ENCODE measurements at regions not wholly inside any gene's neighbourhood (a gene's known extent, or its start where the extent isn't known, plus 50 kb on each side); places are given as distances from the start of the nearest gene placed in this dataset.
"Not testable (repeated sequence)": the region's sequence is repeated elsewhere in the genome, so short reads cannot be mapped to it uniquely, and the experiment has no call there.

DNA sequence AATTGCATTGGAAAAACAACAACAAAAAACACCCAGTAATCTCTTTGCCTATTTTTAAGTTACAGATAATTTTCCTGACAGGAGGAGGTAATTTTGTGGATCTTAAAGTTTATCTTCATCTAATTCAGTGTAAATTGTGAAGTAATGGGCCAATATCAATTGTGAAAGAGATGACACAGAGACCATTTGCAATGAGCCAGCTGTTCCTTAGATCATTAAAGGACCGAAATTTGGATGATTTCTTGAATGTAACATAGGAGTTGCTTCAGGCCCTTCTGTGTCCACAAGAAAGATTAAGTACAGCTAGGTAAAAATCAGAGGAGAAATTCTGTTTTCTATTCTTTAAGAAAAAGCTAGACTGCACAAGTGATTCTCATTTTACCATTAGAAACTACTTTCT, 718.5 kb upstream of the ANO3 start:
- no peak for DNase-seq (ENCODE audit: low spot score)

DNA sequence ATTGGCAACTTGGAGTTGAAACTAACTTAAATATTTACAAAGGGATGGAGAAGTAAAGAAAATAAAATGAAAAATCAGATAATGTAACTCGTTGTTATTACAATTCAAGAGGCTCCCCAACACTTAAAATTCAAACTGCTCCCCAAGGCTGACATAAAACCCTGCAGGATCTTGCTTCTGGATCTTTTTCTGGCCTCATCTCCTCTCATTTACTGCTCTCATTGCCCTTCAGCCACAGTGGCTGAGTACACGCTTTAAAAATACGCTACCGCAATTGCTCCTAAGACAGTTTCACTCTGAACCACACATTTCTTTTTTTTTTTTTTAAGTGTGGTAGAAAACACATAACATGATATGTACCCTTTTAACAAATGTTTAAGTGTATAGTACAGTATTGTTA, 718.1 kb upstream of the ANO3 start:
- no peak for DNase-seq (ENCODE audit: low spot score)

DNA sequence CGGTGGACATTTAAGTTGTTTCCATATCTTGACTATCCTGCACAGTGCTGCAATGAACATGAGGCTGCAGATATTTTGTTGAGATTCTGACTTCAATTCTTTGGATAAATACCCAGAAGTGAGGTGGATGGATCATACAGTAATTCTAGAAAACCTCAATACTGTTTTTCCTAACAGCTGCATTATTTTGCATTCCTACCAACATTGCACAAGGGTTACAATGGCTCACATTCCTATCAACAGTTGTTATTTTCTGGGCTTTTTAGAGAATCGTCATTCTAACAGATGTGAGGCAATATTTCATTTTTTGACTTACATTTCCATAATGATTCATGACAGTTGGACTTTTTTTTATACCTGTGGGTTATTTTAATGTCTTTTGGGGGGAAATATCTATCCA, 716.9 kb upstream of the ANO3 start:
- no peak for DNase-seq (ENCODE audit: low spot score)

DNA sequence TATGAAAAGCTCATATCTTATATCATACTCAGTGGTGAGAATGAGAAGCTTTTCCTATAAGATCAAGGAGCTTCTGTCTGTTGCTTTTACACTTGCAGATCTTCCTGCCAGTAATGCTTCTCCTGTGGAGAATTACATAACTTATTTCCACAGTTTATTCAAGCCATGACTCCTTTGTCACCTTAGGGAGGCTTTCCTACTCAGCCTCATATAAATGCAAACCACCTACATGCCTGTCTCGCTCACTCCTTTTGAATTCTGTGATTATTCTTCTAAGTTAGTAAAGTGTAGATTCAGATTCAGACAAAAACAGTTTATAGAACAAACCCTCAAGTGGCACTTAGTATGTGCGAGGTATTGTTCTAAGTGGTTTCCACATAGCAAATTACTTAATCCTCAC, 716.1 kb upstream of the ANO3 start:
- DNase-seq (ENCODE audit: low spot score), result no peak

DNA sequence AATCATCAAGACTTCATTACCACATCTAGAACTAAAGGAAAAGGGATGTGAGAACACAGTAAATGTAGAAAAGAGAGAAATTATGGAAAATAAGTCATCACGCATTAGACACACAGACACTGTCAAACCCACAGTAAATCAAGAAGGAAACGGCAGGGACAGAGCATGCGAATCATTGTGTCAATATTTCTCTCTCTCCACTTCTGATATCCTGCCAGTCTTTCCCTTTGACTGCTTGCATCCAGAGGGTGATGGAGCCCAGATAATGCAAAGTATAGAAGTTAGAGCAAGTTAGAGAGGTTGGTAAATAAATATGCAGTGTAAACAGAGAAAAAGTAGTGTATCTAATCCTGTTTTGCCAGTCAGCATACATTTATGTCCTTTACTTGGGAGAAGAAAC, 706.8 kb upstream of the ANO3 start:
- no peak for DNase-seq (ENCODE audit: low spot score)

DNA sequence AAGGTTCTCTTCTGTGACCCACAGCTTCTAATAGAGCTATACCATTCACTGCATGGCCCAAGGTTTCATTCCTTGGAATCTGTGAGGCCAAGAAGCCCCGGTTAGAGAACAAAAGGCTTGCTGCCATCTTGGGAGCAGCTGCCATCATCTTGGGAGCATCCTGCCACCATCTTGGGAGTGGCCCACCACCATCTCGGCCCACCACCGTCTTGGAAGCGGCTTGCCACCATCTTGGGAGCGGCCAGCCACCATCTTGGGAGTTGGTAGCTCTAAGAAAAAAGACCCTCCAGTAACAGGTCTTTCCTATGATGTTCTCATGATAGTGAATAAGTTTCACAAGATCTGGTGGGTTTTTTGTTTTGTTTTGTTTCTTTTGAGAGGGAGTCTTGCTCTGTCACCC, 703.9 kb upstream of the ANO3 start:
- DNase-seq (ENCODE audit: low spot score), result no peak

DNA sequence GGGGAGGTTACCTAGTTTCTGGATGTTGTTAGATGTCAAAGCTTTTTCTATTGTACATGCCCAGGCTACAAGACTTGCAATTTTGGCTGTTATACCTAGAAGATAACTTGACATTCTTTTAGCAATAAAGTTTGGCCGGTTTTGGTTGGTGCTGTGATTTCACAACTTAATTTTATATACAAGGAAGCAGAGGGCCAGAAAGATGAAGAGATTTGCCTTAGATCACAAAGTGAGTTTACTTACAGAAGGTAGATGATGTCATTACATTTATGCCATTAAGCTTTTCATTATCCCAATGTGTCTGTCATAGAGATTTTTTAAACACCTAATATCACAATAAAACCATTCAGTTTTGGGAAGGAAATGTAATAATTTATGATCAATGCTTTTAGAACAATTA, 698.7 kb upstream of the ANO3 start:
- no peak for DNase-seq (ENCODE audit: low spot score)

DNA sequence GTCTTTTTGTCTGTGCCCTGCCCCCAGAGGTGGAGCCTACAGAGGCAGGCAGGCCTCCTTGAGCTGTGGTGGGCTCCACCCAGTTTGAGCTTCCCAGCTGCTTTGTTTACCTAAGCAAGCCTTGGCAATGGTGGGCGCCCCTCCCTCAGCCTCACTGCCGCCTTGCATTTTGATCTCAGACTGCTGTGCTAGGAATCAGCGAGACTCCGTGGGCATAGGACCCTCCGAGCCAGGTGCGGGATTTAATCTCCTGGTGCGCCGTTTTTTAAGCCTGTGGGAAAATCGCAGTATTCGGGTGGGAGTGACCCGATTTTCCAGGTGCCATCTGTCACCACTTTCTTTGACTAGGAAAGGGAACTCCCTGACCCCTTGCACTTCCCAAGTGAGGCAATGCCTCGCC, 682.7 kb upstream of the ANO3 start:
- DNase-seq (ENCODE audit: low spot score), result not testable (repeated sequence)

DNA sequence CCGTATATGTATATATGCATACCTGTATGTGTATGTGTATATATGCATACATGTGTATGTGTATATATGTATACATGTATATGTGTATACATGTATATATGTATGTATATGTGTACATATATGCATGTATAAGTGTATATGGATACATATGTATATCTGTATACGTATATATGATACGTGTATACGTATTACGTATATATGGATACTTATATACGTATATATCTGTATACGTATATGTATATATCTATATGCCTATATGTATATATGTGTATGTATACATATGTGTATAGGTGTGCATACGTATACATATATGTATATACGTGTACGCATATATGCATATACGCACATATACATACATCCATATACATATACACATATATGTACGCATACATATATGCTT, 681.6 kb upstream of the ANO3 start:
- no peak for DNase-seq (ENCODE audit: low spot score)

DNA sequence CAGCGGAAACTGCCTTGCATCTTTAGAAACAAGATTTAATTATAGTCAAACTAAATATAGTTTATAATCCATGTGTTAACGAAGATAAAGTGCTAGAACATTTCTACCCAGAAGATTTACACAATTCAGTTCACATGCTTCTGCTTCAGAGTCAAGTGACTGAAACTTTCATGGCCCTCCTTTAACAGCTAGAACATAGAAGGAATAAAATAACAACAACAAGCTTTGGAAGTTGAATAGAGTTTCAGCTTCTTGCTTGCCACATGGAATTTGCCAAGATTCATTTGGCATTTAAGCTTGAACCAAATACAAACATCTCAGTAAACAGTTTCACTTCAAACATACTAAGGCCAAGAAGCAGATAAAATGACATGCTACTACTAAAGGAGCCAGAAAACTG, 676.3 kb upstream of the ANO3 start:
- no peak for DNase-seq (ENCODE audit: low spot score)

DNA sequence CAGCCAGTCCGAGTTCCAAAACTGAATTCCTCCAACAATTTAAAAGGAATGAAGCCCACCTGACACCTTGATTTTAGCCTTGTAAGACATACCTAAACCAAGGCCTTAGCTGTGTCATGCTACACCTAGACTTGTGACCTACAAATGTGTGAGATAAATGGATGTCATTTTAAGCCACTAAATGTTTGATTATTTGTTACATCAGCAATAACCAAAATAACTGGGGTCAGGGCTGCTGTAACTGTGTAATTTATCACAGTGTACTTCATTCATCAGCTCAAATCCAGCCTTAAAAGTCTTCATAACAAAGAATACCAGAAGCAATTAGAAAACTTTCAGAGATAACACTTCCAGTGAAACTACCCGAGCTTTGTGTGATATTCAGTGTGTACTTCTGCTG, 673.0 kb upstream of the ANO3 start:
- no peak for DNase-seq (ENCODE audit: low spot score)

DNA sequence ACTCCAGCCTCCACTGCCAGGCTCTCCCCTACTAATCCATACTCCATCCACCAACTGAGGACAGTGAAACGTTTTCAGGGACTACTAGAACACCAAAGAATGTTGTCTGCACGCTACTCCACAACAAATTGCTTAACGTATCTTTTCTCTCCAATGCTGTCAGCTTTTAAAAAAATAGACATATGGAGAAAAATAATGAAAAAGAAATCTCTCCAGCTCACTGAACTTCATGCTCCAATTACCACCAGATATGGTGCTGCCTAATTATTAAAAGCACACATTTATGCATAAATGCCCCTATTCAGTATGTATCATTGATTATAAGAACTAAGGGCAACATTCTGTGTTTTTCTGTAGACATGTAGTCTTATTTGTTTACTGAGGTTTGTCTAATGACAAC, 672.2 kb upstream of the ANO3 start:
- DNase-seq (ENCODE audit: low spot score), result no peak

DNA sequence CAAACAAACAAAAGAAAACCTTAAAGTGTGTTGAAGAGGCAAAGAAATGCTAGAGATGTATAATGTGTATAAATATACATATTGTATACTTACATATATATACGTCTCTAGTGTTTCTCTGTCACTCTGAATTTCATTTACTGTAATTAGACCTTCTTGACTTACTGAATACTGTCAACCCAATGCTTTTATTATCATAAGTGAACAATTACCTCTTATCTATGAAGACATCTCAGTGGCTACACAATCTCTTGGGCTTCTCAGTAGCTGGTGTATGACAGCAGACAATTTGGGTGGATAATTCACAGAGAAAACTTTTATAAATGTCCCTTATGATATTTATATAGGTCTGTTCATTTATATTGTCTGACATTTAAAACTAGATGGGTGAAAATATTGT, 664.1 kb upstream of the ANO3 start:
- no peak for DNase-seq (ENCODE audit: low spot score)

DNA sequence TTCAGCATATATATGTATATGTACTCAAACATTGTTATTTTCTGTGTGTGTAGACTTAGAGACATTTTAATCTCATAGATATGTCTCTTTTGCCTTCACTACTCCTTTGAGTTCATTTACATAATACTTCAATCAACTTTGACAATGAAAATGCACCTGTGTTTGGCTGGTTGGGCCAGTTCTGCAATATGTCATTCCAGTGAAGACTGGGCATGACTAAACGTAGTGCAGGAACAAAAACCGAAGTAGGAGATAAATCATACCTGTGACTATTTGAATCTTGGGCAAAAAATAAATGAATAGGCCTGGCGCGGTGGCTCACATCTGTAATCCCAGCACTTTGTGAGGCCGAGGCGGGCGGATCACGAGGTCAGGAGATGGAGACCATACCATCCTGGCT, 640.0 kb upstream of the ANO3 start:
- DNase-seq (ENCODE audit: low spot score), result no peak

DNA sequence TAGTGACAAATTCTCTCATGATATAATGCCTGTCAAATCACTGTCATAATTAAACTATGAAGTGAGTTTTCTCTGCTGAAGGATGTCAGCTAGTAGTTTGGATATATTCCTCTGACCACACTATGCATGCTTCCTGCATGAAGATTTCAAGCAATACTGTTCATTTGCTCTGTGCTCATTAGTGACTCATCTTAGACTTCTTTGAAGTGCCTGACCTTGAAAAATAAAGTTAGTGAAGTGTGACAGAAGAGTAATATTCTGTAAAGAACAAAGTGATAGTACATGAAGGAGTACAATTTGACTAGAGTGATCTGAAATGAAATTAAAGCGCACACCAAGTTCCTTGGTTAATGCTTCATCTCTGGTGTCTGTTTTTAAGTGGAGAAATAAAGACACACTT, 629.5 kb upstream of the ANO3 start:
- DNase-seq (ENCODE audit: low spot score), result no peak

DNA sequence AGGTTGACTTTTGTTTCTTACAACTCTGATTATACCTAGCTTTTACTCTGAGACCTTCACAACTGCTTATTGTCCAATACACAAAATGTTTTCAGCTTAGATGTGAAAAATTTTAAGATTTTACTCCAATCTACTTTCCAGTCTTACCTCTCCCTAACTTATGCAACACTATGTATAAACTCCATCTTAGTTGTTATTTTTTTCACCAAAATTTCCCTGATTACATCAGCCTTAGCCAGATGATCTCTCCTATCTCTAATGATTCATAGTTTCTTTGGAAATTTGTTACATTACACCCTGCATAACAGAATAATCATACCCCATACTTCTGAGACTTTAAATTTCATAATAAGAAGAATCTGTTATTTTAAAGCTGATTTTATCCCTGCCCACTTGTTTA, 621.0 kb upstream of the ANO3 start:
- DNase-seq (ENCODE audit: low spot score), result no peak

DNA sequence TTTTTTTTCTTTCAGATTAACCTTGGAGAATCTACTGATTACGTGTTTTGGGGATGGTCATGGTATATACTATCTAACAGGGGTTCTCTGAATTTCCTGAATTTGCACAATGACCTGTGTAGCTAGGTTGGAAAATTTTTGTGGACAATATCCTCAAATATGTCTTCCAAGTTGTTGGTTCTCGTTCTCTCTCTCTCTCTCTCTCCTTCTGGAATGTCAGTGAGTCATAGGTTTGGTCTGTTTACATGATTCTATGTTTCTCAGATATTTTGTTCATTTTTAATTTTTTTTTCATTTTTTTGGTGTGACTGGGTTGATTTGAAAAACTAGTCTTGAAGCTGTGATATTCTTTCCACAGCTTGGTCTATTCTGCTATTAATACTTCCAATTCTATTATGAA, 604.0 kb upstream of the ANO3 start:
- DNase-seq (ENCODE audit: low spot score), result no peak

DNA sequence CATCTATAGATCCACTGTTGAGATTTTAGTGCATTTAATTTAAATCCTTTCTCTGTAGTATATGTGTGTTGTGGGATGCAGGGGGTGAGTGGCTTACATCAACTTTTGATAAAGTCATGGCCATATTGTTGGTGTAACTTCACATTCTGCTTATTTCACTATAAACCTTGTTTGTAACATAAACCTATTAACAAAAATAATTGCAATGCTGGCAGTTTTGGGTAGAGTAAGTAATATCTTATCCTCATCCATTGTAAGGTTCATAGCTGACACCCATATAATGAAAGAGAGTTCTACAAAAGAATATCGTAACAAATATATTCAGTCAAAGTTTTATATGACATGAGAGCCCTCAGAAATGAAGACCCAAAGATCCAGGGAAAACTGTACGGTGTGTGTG, 601.7 kb upstream of the ANO3 start:
- no peak for DNase-seq (ENCODE audit: low spot score)

DNA sequence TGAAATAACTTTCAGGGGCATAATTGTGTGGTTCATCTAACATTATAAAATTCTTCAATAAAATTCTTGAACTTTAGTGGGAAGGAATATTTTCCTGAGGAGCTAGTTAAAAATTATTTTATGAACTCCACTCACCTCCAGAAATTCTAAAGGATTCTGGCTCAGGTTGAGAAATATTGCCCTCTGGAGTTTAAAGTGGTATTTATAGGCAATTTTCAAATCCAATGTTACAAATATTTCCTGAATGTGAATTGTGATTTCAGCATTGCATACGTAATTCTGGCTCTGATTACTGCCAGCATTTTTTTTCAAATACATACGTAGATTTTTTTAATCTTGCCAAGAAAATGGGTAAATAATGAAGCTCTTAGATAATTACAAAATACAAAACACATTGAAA, 598.2 kb upstream of the ANO3 start:
- DNase-seq (ENCODE audit: low spot score), result no peak

DNA sequence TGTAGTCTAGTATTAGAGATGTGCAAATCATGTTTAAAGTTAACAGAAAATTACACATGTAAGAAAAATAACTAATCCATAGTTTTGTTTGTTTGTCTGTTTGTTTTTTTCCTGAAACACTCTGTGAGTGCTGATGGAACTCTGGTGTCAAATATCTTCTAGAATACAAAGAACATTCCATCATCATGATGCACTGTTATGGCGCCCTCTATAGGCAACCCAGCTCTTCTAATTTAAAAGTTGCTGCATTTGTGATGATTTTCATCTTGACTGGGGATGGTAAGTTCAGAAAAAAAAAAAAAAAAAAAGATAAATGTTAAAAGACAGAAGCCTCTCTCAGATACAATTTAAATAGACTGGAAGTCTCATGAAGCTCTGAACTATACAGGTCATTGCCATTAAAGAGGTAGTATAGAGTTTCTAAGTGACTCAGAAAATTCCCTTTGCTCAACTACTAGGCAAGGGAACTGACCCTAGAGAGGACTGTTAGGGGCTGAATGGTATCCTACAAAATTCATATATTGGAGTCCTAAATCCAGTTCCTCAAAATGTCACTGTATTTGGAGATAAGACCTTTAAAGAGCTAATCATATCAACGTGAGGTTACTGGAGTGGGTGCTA, 597.2 kb upstream of the ANO3 start:
- no peak for DNase-seq (ENCODE audit: low spot score)

DNA sequence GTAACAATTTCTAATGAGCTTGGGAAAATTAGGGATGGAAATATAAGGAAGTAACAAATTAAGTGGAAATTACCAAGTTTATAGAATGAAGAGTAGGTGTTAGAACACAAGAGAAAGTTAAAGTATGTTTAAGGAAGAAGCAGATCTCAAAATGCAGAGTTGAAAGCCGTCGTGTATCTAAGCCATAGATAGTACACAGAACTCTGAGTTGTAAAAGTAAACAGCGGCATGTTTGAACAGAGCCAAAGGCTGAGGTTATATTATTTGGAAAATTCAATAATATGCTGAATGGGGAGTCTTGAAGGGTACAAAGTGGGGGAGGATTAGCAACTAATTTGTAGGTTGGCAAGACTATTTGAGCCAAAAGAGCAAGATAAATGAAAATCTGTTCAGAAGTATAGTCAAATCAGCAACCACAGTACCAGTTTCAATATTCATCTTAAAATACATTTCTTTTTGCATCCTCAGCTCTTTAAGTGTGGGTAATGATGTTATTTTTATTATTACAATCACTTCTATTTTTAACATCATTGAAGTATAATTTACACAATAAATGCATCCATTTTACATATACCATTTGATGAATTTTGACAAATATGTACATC, 594.8 kb upstream of the ANO3 start:
- no peak for DNase-seq (ENCODE audit: low spot score)

DNA sequence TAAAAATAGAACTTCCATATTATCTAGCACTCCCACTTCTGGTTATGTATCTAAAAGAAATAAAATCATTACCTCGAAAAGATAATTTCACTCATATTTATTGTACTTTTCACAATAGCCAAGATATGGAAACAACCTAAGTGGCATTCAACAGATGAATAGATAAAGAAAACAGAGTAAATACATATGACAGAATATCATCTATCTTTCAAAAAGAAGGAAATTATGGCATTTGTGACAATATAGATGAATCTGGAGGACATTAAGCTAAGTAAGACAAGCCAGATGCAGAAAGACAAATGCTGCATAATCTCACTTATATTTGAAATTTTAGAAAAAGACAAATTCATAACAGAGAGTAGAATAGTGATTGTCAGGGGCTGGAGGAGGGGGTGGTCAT, 590.0 kb upstream of the ANO3 start:
- DNase-seq (ENCODE audit: low spot score), result no peak

DNA sequence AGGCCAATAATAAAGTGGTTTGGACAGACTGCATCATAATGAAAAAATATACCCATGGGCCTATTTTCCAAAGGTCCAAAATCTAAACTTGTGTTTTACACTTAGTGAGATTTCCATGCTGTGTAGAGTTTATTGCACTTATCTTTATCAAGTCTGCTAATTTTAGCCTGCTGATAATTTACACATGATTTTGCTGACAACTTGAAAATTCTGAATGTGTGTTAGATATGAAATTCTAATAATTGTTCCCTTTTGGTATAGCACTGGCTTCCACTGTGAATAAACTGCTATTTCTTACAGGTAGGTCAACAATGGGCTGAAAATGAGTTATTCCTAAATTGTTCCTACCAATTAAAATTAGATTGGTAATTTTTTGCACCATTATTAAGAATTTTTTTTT, 589.1 kb upstream of the ANO3 start:
- DNase-seq (ENCODE audit: low spot score), result no peak

DNA sequence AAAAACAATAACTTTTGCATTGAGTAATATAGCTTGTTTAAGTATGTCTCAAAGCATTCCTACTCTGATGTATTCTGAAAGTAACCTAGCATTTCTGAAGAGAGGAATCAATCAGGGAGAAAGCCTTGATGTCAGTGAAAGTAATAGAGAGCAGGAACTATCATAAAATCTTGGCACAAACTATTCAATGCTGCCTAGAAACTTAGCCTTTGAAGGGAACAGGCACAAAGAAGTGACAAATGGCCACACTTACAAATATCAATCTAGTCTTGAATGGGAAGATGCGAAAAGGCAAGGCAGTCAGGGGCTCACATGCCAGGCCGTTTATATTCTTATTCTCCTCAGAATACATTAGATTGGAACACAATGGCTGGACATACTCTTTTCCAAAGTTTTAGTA, 576.5 kb upstream of the ANO3 start:
- DNase-seq (ENCODE audit: low spot score), result no peak
